Nucleus accumbens (tissue), 56 donors: ENCODE measurements at regions not wholly inside any gene's neighbourhood (a gene's known extent, or its start where the extent isn't known, plus 50 kb on each side); places are given as distances from the start of the nearest gene placed in this dataset.

Experiments
- DNase-seq, 56 donors: peaks; one replicate each; lab custom pipeline; 2025; lab: John Stamatoyannopoulos, UW

DNA sequence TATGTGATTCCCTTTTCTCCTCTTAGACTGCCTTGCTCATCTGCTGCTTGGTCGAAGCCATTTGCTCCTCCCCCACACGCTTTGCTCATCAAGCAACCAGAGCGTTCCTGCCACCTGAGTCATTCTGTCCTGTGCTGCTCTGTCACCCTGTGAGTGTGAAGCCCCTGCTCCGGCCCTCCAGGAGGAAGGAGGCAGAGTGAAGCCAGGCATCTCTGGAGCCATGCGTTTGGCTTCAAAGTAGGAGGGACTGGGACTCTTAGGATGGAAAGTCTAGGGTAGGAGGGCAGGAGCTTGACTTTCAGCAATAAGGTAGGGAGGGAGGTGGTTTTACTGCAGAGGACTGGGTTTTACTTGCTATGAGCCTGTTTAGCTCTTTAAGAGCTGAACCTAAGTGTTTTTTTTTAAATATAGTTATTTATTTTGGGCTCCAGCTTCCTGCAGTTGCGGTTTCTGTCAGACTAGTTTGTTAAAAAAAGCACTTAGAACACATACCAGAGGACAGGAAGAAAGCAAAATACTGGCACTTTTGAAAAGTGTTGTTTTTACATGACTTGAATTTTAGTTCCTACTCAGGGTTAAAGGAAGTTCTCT lies 63.6 kb downstream of the SPINK2 start:
- DNase-seq = peak in 23 of 56 donors; percentile 0 to 43 (median 6)

DNA sequence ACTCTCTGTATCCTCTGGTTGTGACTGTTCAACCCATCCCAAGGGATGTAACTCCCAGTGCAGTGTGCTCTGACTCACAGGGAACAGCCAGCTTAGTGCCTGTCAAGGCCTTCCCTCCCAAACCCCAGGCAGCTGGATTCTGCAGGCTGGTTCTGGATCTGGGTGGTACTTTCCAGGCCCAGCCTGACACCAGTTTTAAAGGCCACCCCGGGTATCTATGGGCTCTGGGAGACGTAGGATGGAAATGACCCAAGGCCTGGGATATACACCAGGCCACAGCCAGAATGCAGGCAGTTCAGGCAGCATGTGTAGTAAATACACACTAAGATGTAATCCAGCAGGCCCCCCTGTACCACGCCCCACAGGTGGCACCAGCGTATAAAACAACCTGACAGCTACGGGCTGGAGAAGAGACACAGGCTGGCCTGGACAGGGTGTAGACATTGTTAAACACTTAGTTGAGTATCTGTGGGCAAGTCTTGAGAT lies 64.2 kb downstream of the SPINK2 start:
- peak in 12 of 56 donors; percentile 1 to 27 (median 4) for DNase-seq

DNA sequence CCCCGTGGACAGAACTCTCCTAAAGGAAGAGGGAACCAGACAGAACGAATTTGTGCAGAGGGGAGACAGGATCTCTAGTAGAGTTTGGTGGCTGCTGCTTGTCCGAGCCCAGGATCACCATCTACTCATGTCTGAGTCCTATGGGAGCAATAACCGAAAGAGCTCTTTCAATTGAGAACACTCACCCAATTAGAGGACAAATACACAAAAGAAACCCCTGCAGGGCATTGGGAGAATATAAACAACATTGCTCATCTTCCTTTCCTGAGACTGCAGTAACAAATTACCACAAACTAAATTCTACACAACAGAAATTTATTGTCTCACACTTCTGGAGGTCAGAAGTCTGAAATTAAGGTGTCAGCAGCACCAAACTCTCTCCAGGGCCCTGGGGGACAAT lies 65.6 kb downstream of the SPINK2 start:
- no peak for DNase-seq

DNA sequence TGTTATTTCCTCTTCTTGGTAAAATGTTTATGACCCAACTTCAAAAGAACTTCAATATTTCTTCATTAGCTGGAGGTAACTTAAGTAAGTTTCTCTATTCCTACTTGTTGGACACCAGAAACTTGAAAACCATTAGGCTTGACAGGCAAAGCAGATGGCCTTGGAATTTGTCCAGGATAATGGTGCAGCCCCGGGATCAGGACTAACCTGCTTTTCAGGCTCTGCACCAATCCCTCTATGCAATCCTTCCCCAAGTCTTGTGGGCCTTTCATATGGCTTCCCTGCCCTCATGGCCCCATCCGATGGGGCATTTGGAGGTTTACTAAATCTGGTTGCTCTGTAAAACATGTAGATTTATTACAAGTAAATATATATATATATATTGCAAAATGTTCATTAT lies 68.5 kb downstream of the SPINK2 start:
- DNase-seq = no peak

DNA sequence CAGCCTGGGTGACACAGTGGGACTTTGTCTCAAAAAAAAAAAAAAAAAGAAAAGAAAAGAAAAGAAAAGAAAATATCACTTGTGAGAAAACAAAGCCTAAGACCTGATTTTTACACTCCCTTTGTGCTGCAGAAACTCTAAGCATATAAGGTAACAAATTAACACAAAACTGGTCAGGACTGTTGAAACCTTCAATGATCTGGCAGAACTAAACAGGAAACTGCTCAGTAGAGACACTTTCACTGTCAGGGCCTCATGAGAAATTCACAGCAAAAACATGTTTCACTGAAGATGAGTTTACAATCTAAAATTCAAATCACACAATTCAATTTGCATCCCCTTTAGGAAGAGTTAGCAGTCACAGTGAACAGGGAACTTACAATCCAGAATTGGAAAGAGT lies 69.1 kb upstream of the HOPX start:
- DNase-seq = no peak

DNA sequence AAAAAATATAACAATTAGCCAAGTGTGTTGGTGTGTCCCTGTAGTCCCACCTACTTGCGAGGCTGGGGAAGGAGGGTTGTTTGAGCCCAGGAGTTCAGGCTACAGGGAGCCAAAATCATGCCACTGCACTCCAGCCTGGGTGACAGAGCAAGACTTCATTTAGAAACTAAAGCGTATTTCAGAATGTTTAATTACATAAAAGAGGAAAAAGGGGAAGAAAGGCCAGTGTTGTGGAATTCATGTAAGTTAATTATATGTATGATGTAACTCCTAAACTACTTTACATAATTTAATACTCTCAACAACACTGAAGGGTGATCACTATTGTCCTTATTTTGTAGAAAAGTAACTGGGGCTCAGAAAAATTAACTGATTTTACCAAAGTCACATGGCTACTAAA lies 67.2 kb upstream of the HOPX start:
- no peak for DNase-seq

DNA sequence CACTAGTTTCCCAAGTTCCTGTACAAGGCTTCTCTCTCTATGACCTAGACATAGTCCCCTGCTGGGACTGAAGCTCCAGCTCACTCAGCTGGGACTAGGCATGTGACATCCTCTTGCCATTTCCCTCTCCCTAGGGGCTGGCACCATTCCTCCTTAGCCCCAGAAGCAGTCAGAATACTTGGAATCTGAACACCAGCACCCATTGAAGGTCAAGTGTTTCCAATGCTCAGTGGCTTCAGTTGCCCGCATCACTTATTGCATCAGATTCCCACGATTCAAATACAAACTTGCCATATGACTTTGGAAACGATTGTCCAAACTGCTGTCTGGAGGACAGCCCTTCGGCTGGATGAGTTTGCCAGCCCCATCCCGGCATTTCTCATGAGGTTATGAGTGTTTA lies 65.5 kb upstream of the HOPX start:
- no peak for DNase-seq

DNA sequence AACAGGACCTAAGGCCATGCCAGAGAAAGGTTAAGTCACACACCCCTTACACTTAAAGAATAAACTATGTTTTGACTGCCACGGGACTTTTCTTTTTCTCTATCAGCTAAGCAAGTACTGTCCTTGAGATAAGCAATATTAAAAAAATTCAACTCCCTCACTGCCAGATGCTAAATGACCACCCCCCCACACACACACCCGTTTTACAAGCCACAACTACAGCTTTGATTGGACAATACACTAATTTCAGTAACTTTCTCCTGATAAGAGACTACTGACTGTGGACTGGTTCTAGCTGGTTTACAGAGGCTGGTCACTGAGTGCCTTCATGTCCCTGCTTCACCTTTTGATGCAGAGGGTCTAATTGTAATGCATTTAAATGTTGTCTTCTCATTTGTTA lies 63.9 kb upstream of the HOPX start:
- no peak for DNase-seq

DNA sequence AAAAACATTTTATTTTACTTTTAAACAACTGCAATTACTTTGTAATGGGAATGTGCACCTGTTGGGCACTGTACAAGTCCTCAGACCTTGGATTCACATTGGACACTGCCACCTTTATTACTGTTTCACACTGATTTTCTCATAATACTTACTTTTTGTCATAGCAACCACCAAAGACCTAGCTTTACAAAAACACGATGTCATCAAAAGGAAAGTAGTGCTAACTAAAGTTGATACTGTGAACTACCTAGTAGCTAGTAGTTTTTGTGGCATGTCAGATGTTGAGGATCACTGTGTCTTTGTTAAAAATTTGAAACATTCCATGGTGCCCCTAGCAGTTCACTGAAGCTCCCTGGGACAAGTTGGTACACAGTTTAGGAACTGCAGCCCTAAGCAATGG lies 62.9 kb upstream of the HOPX start:
- DNase-seq = no peak

DNA sequence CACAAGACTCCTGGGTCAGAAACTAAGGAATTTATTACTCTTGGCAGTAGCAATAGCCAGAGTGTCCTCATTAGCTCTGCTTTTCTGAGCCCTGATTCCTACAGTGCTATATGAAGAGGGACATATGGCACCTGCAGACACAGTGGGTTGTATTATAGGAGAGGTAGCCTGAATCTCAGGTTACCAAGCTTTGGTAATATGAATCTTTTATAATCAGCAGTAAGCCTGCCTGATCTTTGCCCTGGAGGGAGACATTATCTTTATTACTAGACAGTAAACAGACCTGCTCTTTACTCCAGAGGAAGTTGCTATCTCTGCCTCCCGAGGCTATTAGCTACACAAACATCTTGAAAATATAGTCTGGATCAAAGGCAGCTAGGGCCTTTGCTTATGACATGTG lies 62.5 kb upstream of the HOPX start:
- no peak for DNase-seq

DNA sequence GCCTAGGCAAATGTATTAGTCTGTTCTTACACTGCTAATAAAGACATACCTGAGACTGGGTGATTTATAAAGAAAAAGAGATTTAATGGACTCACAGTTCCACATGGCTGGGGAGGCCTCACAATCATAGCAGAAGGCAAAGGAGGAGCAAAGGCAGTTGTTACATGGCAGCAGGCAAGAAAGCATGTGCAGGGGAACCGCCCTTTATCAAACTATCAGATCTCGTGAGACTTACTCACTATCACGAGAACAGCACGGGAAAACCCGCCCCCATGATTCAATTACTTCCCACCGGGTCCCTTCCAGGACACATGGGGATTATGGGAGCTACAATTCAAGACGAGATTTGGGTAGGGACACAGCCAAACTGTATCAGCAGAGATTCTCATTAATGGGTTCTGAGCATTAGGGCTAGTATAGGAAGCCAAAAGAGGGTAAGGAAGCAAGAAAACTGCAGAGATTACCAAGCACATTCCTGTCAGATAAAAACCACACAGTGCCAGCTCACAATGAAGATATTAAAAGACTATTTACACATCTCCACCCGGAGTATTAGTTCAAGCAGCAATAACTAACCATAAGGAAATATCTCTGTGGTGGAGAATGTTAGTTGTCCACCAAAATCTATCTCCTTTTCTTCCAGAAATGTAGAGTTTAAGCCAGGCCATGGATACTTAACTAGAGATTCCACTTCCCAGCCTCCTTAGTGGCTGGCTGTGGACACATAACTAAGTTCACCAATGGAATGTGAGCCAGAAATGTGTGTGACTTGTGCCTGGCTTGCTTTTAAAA lies 61.2 kb upstream of the HOPX start:
- no peak for DNase-seq

DNA sequence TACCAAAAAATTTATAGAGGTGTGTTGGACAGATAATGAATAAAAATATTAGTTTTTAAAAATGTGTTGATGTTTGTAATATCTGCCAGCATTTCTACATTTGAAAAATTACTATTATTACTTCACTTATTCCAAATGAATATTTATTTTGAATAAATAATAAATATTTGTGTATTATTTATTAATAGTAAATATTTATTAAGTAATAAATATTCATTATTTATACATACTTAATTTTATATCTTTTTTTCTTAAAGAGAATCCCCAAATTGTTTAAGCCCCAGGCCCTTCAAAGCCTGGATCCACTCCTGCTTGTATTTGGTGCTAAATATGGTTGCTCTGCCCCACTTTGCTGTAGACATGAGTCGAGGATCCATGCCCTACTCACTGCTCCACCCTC lies 60.5 kb upstream of the HOPX start:
- no peak for DNase-seq

DNA sequence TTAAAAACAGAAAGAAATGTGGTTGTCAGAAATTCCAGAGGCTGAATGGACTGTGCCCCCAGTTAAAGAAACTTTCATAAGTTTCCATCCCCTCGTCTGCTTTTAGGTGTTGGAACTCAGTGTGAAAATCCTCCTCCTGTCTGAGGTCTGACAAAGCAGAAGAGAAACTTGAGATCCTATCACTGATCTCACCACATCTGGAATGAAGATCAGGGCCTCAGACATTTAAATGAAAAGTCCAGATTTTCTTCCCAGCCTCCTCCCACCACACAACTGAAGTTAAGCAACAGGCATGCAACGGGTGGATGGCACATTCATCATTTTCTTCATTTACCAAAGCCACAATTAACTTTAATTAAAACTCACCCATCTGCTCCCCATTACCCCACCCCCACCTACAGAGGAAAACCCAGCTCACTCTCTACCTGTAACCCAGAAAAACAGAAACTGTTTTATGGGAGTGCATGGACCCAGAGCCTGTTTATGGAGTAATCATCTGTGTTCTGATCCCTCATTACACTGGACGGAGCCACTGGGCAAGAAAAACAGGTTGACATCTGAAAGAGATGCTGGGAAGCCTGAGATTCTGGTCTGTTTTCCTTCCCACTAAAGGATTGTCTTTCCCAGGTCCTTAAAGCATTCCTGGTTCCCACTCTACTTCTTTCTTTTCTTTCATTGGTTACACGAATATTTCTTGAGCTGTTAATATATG lies 58.1 kb upstream of the HOPX start:
- DNase-seq = no peak

DNA sequence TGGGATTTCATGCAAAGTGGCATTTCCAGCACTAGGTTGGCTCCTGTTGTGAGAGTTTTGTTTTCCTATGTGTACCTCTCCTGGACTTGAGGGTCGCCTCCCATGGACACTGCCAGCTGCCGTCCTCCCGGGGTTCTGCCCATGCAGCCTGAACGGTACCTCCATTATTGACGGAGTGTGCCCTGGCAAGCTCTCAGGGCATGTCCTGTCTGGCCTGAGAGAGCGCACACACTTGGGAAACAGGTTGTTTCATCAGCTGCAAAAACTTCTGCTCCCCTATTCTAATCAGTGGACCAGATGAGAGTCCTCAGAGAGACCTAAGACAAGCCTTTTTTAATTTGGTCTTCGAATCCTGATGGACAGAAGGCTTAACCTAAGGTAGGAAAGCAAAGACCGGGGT lies 56.6 kb upstream of the HOPX start:
- DNase-seq = no peak

DNA sequence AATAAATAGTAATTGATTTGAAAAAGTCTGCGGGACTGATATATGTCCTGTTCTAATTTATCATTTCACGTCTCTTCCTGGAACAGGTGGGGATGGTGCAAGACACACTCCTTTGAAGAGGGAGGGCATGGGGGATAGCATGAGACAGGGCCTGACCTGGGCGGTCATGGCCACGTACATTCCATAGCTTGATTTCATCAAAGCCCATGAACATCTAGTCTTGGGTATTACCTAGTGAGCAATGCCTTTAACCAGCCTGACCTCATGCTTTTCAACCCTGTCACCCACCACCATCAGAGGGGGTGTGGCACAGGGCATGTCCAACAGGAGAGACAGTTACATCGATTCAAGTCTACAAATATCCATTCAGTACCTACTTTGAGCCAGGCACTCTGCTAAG lies 52.3 kb upstream of the HOPX start:
- no peak for DNase-seq

DNA sequence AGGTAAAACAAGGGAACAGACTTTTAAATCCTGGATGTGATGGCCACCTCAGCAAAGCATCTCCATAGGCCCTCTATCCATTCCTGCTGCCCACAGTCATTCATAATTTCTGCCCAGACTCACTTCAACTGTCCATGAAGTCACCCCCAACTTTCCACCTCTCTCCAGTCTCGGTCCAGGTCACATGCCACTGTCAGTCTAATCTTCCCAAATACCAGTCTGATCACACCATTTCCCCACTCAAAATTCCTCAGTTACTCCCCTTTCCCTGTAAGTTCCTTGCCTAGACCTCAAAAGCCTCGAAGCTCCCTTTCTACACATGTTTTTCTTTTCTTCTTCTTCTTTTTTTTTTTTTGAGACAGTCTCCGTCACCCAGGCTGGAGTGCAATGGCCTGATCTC lies 51.2 kb upstream of the HOPX start:
- no peak for DNase-seq

DNA sequence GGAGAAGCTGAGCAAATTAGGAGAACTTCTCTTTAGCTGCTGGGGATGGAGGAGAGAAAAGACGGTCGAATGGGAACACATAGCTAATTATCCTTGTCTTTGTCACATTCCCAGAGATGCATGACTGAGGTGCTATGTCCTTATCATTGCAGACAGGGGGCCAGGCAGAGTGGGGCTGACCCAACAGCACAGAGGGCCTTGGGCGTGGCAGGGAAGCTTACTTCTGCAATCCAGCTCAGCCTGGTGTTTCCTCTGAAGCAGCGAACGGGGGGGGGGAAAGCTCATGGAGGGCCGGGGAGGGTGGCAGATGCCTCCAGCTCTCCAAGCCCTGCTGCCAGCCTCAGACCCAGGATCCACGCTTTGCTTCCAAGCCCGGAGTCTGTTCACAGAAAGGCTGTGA lies 50.8 kb upstream of the HOPX start:
- peak in 1 of 56 donors; percentile 3 for DNase-seq
